Smooth muscle cell (in vitro differentiated cells): ENCODE measurements at regions not wholly inside any gene's neighbourhood (a gene's known extent, or its start where the extent isn't known, plus 50 kb on each side); places are given as distances from the start of the nearest gene placed in this dataset.

Experiments used
- DNase-seq: peaks from one replicate; lab custom pipeline; 2025; ENCODE audit not compliant: unreplicated experiment; lab: John Stamatoyannopoulos, UW
- H2AFZ ChIP-seq: fragments of 200-600 bp; sonication (generic); 2 replicates; pipeline ENCODE4 v1.6.0; 2016; ENCODE audit warnings: antibody characterized with exemption, low read depth, mild to moderate bottlenecking
- H3F3A ChIP-seq: fragments of 200-600 bp; sonication (generic); 2 replicates; pipeline ENCODE4 v1.6.0; 2017; ENCODE audit warnings: antibody characterized with exemption, low read depth
- H3K27ac ChIP-seq: fragments of 200-600 bp; sonication (generic); 2 replicates; pipeline ENCODE4 v1.5.1; 2016; ENCODE audit warnings: low read depth, mild to moderate bottlenecking
- H3K27me3 ChIP-seq: fragments of 200-600 bp; sonication (generic); 2 replicates; pipeline ENCODE4 v1.6.1; 2016; ENCODE audit warnings: low read depth, mild to moderate bottlenecking
- H3K36me3 ChIP-seq: fragments of 200-600 bp; sonication (generic); 2 replicates; pipeline ENCODE4 v1.5.1; 2016; ENCODE audit warnings: low read depth
- H3K4me1 ChIP-seq: fragments of 200-600 bp; sonication (generic); 2 replicates; pipeline ENCODE4 v1.5.1; 2016; ENCODE audit warnings: low read depth
- H3K4me2 ChIP-seq: fragments of 200-600 bp; sonication (generic); 2 replicates; pipeline ENCODE4 v1.6.0; 2016; ENCODE audit warnings: mild to moderate bottlenecking
- H3K4me3 ChIP-seq: fragments of 200-600 bp; sonication (generic); 2 replicates; pipeline ENCODE4 v1.5.1; 2016; ENCODE audit warnings: mild to moderate bottlenecking
- H3K79me2 ChIP-seq: fragments of 200-600 bp; sonication (generic); 2 replicates; pipeline ENCODE4 v1.6.0; 2016; ENCODE audit warnings: low read depth, mild to moderate bottlenecking
- H3K9ac ChIP-seq: fragments of 200-600 bp; sonication (generic); 2 replicates; pipeline ENCODE4 v1.6.0; 2016; ENCODE audit warnings: low read depth
- H3K9me3 ChIP-seq: fragments of 200-600 bp; sonication (generic); replicated peaks from 2 replicates; pipeline ENCODE4 v1.5.1; 2016; ENCODE audit warnings: low read depth
- H4K20me1 ChIP-seq: fragments of 200-600 bp; sonication (generic); 2 replicates; pipeline ENCODE4 v1.6.0; 2016; ENCODE audit warnings: low read depth
- WGBS: methylation state at CpG from one replicate; pipeline ENCODE4 v1.1.7; 2016; ENCODE audit warnings: low lambda C conversion rate; 5-methylcytosine and 5-hydroxymethylcytosine counted together
- TF ChIP-seq, protein P1 (sequence below): fragments of 200-600 bp; sonication (generic); IDR thresholded peaks from 2 replicates; pipeline ENCODE4 v1.5.1; 2017; ENCODE audit warnings: borderline replicate concordance, mild to moderate bottlenecking, antibody characterized with exemption; ENCODE audit not compliant: insufficient read depth, poor library complexity, severe bottlenecking

DNA sequence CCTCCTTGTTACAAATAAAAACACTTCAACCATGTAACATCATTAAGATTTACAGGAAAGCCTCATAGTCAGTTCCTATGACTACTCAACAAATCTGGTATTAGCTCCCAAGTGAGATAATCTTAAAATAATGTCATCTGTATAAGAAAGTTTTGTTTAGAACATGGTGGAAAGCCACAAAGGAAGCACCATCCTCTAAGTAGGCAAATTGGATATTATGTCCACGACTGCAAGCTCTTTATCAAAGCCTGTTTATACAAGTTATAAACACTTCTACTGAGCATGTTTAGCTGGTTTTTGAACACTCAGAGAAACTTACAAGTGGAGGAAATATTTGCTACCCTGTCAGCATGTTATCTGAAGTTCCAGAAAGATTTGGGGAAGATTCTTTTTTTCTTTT is 349.8 kb downstream of the ARL4A start:
- H2AFZ ChIP-seq = no peak overlapping the region
- no peaks in the 10 kb centered on the region for H3K9me3 ChIP-seq
- H4K20me1 ChIP-seq = no peaks in the 10 kb centered on the region
- H3K36me3 ChIP-seq = no peaks in the 10 kb centered on the region
- H3K4me3 ChIP-seq = no peak overlapping the region
- WGBS = 9% methylated on average over 1 of the region's 1 CpG
- peak overlapping the region; percentile 33 for H3K27ac ChIP-seq
- no peak for DNase-seq
- peak overlapping the region; percentile 1 for H3K4me2 ChIP-seq
- H3K9ac ChIP-seq = no peak overlapping the region
- no peaks in the 10 kb centered on the region for H3K79me2 ChIP-seq
- H3F3A ChIP-seq = no peaks in the 10 kb centered on the region
- H3K27me3 ChIP-seq = no peaks in the 10 kb centered on the region
- TF ChIP-seq, protein P1, sequence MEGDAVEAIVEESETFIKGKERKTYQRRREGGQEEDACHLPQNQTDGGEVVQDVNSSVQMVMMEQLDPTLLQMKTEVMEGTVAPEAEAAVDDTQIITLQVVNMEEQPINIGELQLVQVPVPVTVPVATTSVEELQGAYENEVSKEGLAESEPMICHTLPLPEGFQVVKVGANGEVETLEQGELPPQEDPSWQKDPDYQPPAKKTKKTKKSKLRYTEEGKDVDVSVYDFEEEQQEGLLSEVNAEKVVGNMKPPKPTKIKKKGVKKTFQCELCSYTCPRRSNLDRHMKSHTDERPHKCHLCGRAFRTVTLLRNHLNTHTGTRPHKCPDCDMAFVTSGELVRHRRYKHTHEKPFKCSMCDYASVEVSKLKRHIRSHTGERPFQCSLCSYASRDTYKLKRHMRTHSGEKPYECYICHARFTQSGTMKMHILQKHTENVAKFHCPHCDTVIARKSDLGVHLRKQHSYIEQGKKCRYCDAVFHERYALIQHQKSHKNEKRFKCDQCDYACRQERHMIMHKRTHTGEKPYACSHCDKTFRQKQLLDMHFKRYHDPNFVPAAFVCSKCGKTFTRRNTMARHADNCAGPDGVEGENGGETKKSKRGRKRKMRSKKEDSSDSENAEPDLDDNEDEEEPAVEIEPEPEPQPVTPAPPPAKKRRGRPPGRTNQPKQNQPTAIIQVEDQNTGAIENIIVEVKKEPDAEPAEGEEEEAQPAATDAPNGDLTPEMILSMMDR = no peak
- peaks cover 16% of the 10 kb centered on the region for H3K4me1 ChIP-seq

DNA sequence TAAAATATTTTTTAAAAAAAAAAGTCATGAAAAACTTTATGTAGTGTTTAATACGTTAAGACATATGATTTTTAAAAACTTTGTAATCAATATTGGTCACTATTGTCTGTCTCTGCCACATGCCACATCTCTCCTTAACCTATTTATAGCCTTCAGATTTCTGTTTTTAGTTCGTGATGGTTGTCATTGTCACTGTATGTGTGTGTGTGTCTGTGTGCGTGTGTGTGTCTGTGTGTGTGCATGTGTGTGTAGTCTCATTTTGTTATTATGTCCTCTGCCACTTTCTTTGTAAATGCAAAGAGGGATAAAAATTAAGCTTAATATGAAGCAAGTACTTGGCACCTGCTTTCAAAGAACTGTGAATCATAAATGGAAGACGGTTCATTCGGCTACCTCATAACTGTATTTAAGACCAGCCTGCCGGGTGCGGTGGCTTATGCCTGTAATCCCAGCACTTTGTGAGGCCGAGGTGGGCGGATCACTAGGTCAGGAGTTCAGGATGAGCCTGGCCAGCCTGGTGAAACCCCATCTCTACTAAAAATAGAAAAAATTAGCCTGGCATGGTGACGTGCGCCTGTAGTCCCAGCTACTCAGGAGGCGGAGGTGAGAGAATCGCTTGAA is 354.0 kb downstream of the ARL4A start:
- Histone ChIP-seq H3K4me1 (peaks cover 13% of the 10 kb centered on the region), H3K9ac (no peak overlapping the region), H2AFZ (no peak overlapping the region), H3K79me2 (peaks cover 3% of the 10 kb centered on the region), H3K4me2 (no peak overlapping the region), H4K20me1 (no peaks in the 10 kb centered on the region), H3K27me3 (no peaks in the 10 kb centered on the region), H3K36me3 (no peaks in the 10 kb centered on the region), H3K4me3 (no peak overlapping the region), H3K9me3 (no peaks in the 10 kb centered on the region), H3F3A (peaks cover 1% of the 10 kb centered on the region), H3K27ac (no peak overlapping the region)
- TF ChIP-seq, protein P1 = no peak
- 67% methylated on average over 13 of the region's 13 CpGs for WGBS
- DNase-seq = no peak

DNA sequence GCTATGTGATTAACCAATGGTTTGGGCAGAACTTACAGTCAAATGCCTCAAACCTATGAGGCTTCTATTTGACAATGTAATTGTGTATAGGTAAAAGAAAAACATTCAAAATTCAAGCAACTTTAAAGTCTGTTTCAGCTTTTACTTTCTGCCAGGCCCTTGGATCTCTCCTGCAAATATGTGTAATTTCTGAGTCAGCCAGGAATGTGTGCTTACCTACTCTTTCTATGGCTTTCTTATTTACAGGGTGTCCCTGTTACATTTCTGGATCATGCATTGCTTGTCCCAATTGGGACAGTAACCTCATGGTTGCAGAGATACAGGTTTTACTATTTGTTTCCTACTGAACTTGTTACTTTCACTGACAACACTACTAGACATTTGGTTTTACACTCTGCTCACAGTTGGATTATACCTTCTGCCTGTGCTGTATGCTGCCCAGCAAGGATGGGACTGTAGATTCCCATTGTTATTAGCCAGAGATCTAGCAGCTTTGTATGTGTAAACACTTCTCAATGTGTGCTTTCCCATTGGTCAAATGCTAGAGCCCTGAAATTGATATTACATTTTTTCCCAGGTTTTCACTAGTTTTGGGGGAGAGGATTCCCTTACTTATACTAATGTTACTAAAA is 355.3 kb downstream of the ARL4A start:
- H3K27me3 ChIP-seq = no peaks in the 10 kb centered on the region
- H3K4me3 ChIP-seq = no peak overlapping the region
- no peaks in the 10 kb centered on the region for H3K36me3 ChIP-seq
- H3K79me2 ChIP-seq = peaks cover 3% of the 10 kb centered on the region
- H3K9me3 ChIP-seq = no peaks in the 10 kb centered on the region
- H3F3A ChIP-seq = peaks cover 4% of the 10 kb centered on the region
- no peak for DNase-seq
- peak overlapping the region; percentile 18 for H3K9ac ChIP-seq
- no peaks in the 10 kb centered on the region for H4K20me1 ChIP-seq
- TF ChIP-seq, protein P1 = no peak
- peak overlapping the region; percentile 65 for H3K27ac ChIP-seq
- H3K4me2 ChIP-seq = peak overlapping the region; percentile 24
- peak overlapping the region; percentile 61 for H2AFZ ChIP-seq
- H3K4me1 ChIP-seq = peaks cover 19% of the 10 kb centered on the region

DNA sequence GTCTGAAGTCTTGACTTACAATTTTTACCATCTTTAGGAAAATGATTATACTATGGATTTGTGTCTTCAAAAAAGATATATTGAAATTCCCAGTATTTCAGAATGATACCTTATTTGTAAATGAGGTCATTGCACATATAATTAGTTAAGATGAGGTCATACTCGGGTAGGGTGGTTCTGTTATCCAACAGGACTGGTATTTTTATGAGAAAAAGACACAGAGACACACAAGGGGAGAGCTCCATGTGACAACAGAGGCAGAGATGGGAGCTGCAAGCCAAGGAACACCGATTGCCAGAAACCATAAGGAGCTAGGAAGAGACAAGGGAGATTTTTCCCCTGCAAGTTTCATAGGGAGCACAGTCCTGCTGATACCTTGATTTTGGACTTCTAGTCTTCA is 356.9 kb downstream of the ARL4A start:
- peak overlapping the region; percentile 72 for H3K4me2 ChIP-seq
- H3K27me3 ChIP-seq = no peaks in the 10 kb centered on the region
- peak overlapping the region; percentile 65 for H3K27ac ChIP-seq
- peak overlapping the region; percentile 73 for H2AFZ ChIP-seq
- 24% methylated on average over 2 of the region's 2 CpGs for WGBS
- H3K4me3 ChIP-seq = peak overlapping the region; percentile 25
- peaks cover 19% of the 10 kb centered on the region for H3K4me1 ChIP-seq
- H3F3A ChIP-seq = peaks cover 4% of the 10 kb centered on the region
- H3K9ac ChIP-seq = peak overlapping the region; percentile 72
- H3K9me3 ChIP-seq = no peaks in the 10 kb centered on the region
- no peak for DNase-seq
- no peaks in the 10 kb centered on the region for H3K36me3 ChIP-seq
- H3K79me2 ChIP-seq = peaks cover 3% of the 10 kb centered on the region
- TF ChIP-seq, protein P1 = no peak
- H4K20me1 ChIP-seq = no peaks in the 10 kb centered on the region
